Ovary (tissue), 7 donors: ENCODE measurements at regions not wholly inside any gene's neighbourhood (a gene's known extent, or its start where the extent isn't known, plus 50 kb on each side); places are given as distances from the start of the nearest gene placed in this dataset.

Source experiments
- DNase-seq, 5 donors: peaks; one replicate each; pipeline ENCODE4 v3.0.0-alpha.2; 2019 to 2020
- H3K27ac ChIP-seq, 2 donors: fragments of 200-600 bp; one replicate each; pipeline versions ENCODE4 v1.5.1 to v1.8.0; 2019 to 2022
- H3K27me3 ChIP-seq: fragments of 200-600 bp; one replicate; pipeline ENCODE4 v1.8.0; 2022
- H3K36me3 ChIP-seq: fragments of 200-600 bp; sonication (generic); one replicate; pipeline ENCODE4 v1.5.1; 2019
- H3K4me1 ChIP-seq: one replicate; pipeline ENCODE4 v1.8.1; 2013; ENCODE audit warnings: mild to moderate bottlenecking, moderate library complexity; ENCODE audit not compliant: insufficient read depth
- H3K4me3 ChIP-seq: fragments of 200-600 bp; sonication (generic); one replicate; pipeline ENCODE4 v1.5.1; 2017
- H3K9me3 ChIP-seq, 2 donors: fragments of 200-600 bp in 1 of 2; sonication (generic) in 1 of 2; one replicate each; pipeline versions ENCODE4 v1.5.1 to v1.8.1; 2013 to 2019; ENCODE audit warnings: mild to moderate bottlenecking in 1 of 2, moderate library complexity in 1 of 2
- EP300 ChIP-seq: sonication (generic); formaldehyde crosslinking; IDR thresholded peaks from one replicate; pipeline ENCODE4 v1.6.1; 2017; ENCODE audit warnings: antibody characterized with exemption
- POLR2A ChIP-seq: fragments of 450-650 bp; IDR thresholded peaks from one replicate; pipeline ENCODE4 v1.6.1; 2017; ENCODE audit warnings: antibody characterized with exemption, mild to moderate bottlenecking, moderate library complexity
- WGBS, 3 donors: extraction: QIAGEN DNeasy Blood & Tissue Kit in 1 of 3; methylation state at CpG; one replicate each; pipeline versions ENCODE4 v1.1.5 to v1.1.7; 2013 to 2017; 5-methylcytosine and 5-hydroxymethylcytosine counted together
- intact Hi-C, 4 donors: fragments of 100-400 bp; cut with DNase I; formaldehyde crosslinking; loops; one replicate each; pipeline versions ENCODE4 v1.11.0 to v1.15.1; 2022 to 2023
- TF ChIP-seq, protein P1 (sequence below), 3 donors: fragments of 450-650 bp in 2 of 3; fragments of 200-600 bp in 1 of 3; IDR thresholded peaks; one replicate each; pipeline versions ENCODE4 v1.5.1 to v1.8.0; 2016 to 2022; ENCODE audit warnings: antibody characterized with exemption in 3 of 3, mild to moderate bottlenecking in 1 of 3
- donor health status: DM: no; HTN: no; CAD: no; lungs with moderate emphysema.
- donor health status: DM: no; HTN: no; CAD: no.
- donor health status: Bipolar disorder and iron deficiency.
- donor health status: DM: no; HTN: no; CAD: no.
- donor health status: DM: yes; HTN: yes; CAD: no.

DNA sequence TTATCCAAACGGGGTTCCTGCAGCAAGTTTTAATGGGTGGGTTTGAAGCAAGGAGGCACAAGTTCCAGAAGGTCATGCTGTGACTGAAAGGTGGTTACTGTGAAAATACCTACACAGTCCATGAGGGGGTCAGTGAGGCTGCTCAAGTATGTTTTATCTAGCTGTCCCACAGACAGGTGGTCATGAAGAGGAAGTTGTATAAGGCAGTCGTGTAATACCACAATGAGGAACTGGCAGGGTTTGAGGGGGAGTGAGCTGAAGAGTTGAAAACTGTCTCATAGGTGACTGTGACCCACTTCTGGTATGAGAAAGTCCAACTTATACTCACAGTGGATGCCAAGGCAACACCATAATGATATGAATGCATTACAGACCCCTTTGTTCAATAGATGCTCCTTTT lies 856.8 kb downstream of the OTOL1 start:
- H3K4me3 ChIP-seq: no peak overlapping the region
- H3K36me3 ChIP-seq: no peaks in the 10 kb centered on the region
- no peak overlapping the region for H3K27ac ChIP-seq
- H3K4me1 ChIP-seq: no peaks in the 10 kb centered on the region
- no peaks in the 10 kb centered on the region for H3K27me3 ChIP-seq
- 40 to 60% (median 51%) methylated on average over 2 of the region's 2 CpGs for WGBS, 3 donors
- intact Hi-C loops: no loop called here
- TF ChIP-seq EP300: no peak
- TF ChIP-seq, protein P1, sequence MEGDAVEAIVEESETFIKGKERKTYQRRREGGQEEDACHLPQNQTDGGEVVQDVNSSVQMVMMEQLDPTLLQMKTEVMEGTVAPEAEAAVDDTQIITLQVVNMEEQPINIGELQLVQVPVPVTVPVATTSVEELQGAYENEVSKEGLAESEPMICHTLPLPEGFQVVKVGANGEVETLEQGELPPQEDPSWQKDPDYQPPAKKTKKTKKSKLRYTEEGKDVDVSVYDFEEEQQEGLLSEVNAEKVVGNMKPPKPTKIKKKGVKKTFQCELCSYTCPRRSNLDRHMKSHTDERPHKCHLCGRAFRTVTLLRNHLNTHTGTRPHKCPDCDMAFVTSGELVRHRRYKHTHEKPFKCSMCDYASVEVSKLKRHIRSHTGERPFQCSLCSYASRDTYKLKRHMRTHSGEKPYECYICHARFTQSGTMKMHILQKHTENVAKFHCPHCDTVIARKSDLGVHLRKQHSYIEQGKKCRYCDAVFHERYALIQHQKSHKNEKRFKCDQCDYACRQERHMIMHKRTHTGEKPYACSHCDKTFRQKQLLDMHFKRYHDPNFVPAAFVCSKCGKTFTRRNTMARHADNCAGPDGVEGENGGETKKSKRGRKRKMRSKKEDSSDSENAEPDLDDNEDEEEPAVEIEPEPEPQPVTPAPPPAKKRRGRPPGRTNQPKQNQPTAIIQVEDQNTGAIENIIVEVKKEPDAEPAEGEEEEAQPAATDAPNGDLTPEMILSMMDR (IDR thresholded peaks at IDR 0.05): no peak
- no peak for TF ChIP-seq POLR2A
- no peaks in the 10 kb centered on the region for H3K9me3 ChIP-seq
- DNase-seq: no peak

DNA sequence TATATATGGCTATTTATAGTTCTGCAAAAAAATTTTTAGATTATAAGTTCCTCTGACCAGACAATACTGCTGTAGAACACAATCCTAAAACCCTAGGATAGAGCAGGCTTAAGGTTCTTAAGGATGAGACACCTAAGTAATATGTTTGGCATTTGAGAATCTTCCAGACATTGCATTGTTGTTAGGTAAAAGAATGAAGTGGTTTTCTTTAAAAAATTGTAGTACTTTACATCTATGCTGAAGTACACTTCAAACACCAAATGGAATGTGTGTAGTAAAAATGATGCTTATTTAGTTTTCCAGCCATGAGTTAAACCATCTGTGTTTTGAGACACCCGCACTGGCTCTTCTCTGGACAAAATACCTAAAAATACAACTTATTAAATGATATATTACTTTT lies 857.7 kb downstream of the OTOL1 start:
- intact Hi-C loops: no loop called here

DNA sequence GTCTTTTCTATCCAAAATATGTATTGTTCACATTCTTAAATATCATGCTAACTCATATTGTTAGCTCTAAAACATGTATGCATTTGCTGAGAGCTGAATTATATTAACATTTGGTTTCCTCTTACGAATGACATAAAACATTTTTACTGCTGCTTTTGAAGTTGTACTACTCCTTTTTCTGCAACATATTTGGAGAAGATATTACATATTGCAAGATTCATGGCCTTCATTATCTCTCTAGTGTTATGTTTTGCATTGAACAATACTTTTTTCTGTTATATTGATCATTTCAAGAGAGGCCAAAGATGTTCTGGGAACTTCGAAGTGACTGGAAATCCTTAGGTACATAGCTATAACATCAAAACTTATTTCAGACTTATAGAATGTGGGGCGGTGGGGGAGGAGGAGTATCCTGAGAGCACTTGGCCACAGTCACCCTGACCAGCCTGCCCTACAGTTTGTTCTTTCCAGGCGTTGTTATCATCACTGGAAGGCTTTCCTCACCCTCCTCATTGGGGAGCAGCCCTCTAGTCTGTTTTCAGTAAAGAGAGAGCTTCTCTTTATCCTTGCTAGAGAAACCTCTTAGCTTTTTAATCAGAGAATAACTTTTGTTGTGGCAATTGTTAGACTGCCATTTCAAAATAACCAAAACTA lies 868.6 kb downstream of the OTOL1 start:
- DNase-seq: no peak
- intact Hi-C loops: no loop called here
- Histone ChIP-seq H3K9me3 (no peaks in the 10 kb centered on the region), H3K4me1 (no peaks in the 10 kb centered on the region), H3K27me3 (no peaks in the 10 kb centered on the region), H3K36me3 (no peaks in the 10 kb centered on the region), H3K27ac (no peak overlapping the region), H3K4me3 (no peak overlapping the region)
- 14 to 35% (median 30%) methylated on average over 4 of the region's 4 CpGs for WGBS, 3 donors
- TF ChIP-seq, protein P1 (IDR thresholded peaks at IDR 0.05): no peak
- no peak for TF ChIP-seq EP300

More for the DNA sequence above, 857.7 kb downstream of the OTOL1 start:
- TF ChIP-seq POLR2A: no peak
- no peak for TF ChIP-seq EP300
- H3K9me3 ChIP-seq: no peaks in the 10 kb centered on the region
- DNase-seq: no peak
- no peak overlapping the region for H3K4me3 ChIP-seq
- 35 to 48% (median 40%) methylated on average over 1 of the region's 1 CpG for WGBS, 3 donors
- H3K27ac ChIP-seq: no peak overlapping the region
- no peaks in the 10 kb centered on the region for H3K36me3 ChIP-seq
- no peaks in the 10 kb centered on the region for H3K4me1 ChIP-seq
- H3K27me3 ChIP-seq: no peaks in the 10 kb centered on the region

DNA sequence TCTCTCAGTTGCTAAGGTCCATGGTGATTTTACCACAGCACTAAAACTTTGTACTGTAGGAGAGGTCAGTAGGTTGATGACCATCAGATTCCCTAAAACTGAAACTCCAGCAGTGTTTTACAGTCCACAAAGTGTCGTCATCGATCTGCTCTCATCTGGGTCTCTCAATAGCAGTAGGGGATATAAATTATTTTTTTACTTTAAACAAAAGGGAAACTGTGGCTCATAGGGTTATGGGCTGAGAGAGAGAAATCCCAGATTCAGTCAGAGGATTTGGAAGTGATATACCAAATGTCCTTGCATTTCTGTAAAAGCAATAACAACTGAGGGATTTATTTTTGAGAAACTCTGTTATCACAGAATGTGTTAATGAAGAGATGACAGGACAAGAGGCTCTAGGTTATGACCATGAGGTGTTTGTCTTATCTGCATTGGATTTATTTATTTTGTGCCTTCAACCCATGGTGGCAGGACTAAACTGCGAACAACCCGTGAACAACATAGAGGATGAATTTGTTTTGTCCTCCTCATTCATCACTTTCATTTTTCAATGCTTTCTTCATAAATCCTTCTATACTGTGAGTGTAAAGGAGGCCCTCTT lies 869.7 kb downstream of the OTOL1 start:
- Histone ChIP-seq H3K9me3 (no peaks in the 10 kb centered on the region), H3K4me3 (no peak overlapping the region), H3K4me1 (no peaks in the 10 kb centered on the region), H3K27me3 (no peaks in the 10 kb centered on the region), H3K36me3 (no peaks in the 10 kb centered on the region), H3K27ac (no peak overlapping the region)
- 69 to 79% (median 78%) methylated on average over 4 of the region's 4 CpGs for WGBS, 3 donors
- TF ChIP-seq POLR2A (no peak), EP300 (no peak)
- TF ChIP-seq, protein P1 (IDR thresholded peaks at IDR 0.05): no peak
- intact Hi-C loops: no loop called here
- no peak for DNase-seq
